MG63 (cell line): ENCODE measurements at regions not wholly inside any gene's neighbourhood (a gene's known extent, or its start where the extent isn't known, plus 50 kb on each side); places are given as distances from the start of the nearest gene placed in this dataset.

ENCODE experiments used
- DNase-seq: peaks from one replicate; pipeline ENCODE4 v3.0.0-alpha.2; 2020
- H3K27me3 ChIP-seq: fragments of 250-450 bp; sonication (Bioruptor Pico); 2 replicates; pipeline ENCODE4 v1.5.1; 2020; ENCODE audit warnings: mild to moderate bottlenecking, moderate library complexity
- H3K36me3 ChIP-seq: fragments of 250-450 bp; sonication (Bioruptor Pico); 2 replicates; pipeline ENCODE4 v1.5.1; 2020; ENCODE audit warnings: mild to moderate bottlenecking, moderate library complexity
- H3K4me3 ChIP-seq: fragments of 250-450 bp; sonication (Bioruptor Pico); 2 replicates; pipeline ENCODE4 v1.5.1; 2020; ENCODE audit warnings: mild to moderate bottlenecking, moderate library complexity
- H3K9me3 ChIP-seq: fragments of 250-450 bp; sonication (Bioruptor Pico); 2 replicates; pipeline ENCODE4 v1.5.1; 2020; ENCODE audit warnings: mild to moderate bottlenecking, moderate library complexity

DNA sequence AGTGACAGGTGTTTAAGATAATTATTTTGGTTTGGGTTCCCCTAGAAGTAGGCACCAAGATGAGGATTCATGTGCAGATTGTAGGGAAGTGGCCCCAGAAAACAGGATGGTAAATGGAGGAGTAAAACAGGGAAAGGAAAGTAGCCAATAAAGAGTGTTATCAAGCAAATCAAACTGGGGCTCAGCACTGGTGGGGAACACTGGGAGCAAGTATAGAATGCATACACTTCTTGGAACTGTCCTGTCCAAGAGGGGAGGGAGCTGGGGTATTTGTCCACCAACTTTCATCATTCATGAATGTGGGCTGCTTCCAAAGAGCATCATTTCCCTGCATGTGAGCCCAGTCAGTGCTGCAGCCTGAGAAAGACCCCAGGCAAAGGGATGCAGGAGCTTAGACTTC is 215.7 kb upstream of the IRX5 start:
- Histone ChIP-seq H3K9me3 (no peaks in the 10 kb centered on the region), H3K4me3 (no peak overlapping the region)

DNA sequence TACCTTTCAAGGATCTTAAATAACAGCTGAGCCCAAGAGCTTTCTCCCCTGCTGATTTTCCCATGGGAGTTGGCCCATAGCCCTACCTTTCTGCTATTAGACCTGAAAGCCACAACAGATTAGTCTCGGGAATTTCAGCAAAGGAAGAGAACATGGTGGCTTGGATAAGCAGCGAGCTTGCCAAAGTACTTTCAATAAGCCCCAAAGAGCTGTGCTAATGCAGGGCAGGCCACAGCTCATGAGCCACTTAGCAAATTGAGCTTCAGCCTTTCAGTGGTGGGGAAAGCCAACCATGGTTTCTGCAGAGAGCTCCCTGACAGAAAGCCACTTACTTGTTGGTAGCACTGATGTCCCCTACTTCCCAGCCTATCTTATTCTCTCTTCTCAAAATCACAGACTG is 217.8 kb upstream of the IRX5 start:
- no peak overlapping the region for H3K4me3 ChIP-seq
- no peak for DNase-seq

More for the DNA sequence above, 215.7 kb upstream of the IRX5 start:
- no peak for DNase-seq
- Histone ChIP-seq H3K27me3 (peaks cover 3% of the 10 kb centered on the region), H3K36me3 (no peaks in the 10 kb centered on the region)

DNA sequence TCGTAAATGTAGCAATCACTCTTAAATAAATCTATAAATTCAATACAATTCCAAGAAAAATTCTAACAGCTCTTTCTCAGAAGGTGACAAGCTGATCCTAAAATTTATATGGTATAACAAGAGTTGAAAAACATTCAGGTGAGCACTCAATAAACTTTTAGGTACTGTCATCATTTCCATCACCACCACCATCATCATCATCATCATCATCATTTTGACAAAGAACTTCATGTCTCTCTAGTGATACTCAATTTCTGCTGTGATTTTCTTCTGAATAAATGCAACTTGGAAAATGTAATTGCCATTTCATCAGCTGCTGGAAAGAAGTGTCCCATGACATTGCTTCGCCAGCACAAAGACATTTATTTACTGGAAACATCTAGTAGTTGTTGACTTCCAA is 222.9 kb upstream of the IRX5 start:
- Histone ChIP-seq H3K36me3 (no peaks in the 10 kb centered on the region), H3K27me3 (peaks cover 4% of the 10 kb centered on the region; the same call in 1 of the 2 replicates), H3K9me3 (no peaks in the 10 kb centered on the region), H3K4me3 (no peak overlapping the region)
- DNase-seq = no peak

More for the DNA sequence above, 217.8 kb upstream of the IRX5 start:
- Histone ChIP-seq H3K9me3 (no peaks in the 10 kb centered on the region), H3K36me3 (no peaks in the 10 kb centered on the region), H3K27me3 (peaks cover 3% of the 10 kb centered on the region; the same call in 1 of the 2 replicates)

DNA sequence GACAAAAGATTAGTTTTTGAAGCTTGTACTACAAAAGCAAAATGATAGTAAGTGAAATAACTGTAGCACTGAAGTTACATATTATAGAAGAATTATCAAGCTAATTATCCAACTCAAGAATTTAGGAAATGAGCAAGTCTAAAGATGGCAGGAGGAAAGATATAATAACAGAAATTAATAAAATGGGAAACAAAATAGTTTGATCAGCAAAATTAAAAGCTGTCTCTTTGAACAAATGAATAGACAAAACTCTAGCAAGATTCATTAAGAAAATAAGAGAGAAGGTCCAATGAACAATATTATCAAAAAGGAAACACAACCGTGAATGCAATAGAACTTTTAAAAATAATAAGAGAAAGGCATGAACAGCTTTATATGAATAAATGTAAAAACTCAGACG is 224.3 kb upstream of the IRX5 start:
- DNase-seq = no peak

DNA sequence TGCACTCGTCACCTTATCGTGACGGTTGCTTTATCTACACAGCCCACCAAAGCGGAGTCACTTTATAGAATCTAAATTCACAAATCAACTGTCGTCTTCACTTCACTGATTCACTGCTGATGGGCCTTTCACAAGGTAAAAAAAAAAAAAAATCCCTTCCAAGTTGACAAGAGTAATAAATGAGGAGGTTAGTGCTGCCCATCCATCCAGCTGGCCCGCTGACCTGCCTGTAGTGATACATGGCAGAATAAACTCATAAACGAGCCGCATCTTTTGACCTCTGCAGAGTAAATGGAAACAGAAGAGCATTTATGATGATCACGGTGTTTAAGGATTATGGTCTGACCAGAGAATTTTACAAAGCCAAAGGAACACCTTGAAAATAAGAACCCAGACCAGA is 227.3 kb upstream of the IRX5 start:
- no peak for DNase-seq
- Histone ChIP-seq H3K27me3 (peaks cover 6% of the 10 kb centered on the region; the same call in 1 of the 2 replicates), H3K4me3 (no peak overlapping the region), H3K36me3 (no peaks in the 10 kb centered on the region), H3K9me3 (no peaks in the 10 kb centered on the region)

More for the DNA sequence above, 224.3 kb upstream of the IRX5 start:
- no peak overlapping the region for H3K4me3 ChIP-seq
- H3K9me3 ChIP-seq = no peaks in the 10 kb centered on the region
- peaks cover 4% of the 10 kb centered on the region; the same call in 1 of the 2 replicates for H3K27me3 ChIP-seq
- no peaks in the 10 kb centered on the region for H3K36me3 ChIP-seq

DNA sequence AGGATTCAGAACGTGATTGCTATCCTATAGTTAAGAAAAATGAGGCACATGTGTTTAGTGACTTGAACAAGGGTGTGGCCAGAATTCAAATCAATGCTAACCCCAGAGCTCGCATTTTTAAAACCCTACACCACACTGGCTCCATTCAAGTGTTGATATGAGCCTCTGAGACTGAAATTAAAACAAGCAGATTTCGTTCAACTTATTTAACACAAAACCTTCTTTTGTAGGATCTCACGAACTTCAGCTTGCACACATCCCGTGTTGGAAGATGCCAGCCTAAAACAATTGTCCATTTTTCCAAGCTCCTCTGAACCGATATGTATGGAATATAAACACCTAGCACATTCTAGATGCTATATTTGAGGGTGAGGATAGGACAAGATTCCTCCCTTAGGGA is 231.0 kb upstream of the IRX5 start:
- Histone ChIP-seq H3K4me3 (no peak overlapping the region), H3K27me3 (peaks cover 6% of the 10 kb centered on the region; the same call in 1 of the 2 replicates), H3K9me3 (no peaks in the 10 kb centered on the region), H3K36me3 (no peaks in the 10 kb centered on the region)
- DNase-seq = no peak

DNA sequence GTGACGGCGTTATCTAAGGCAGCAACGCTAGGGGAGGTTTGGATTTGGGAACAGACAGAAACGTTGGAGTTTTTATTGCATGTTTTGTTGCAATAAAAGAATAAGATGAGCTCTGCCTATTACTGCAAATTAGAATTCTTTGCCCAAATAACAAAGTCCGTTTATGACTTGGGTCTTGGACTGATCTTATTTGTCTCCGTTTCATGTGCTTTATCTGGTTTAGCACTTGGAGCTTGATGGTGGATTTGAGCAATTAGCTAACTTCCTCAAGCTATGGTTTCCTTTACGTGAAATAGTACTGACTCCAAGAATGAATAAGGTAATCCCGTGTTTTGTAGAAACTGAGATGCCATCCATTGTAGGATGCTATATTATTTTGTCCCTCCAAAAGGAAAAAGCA is 233.0 kb upstream of the IRX5 start:
- no peak for DNase-seq
- Histone ChIP-seq H3K4me3 (no peak overlapping the region), H3K36me3 (no peaks in the 10 kb centered on the region), H3K9me3 (no peaks in the 10 kb centered on the region), H3K27me3 (peaks cover 4% of the 10 kb centered on the region; the same call in 1 of the 2 replicates)

DNA sequence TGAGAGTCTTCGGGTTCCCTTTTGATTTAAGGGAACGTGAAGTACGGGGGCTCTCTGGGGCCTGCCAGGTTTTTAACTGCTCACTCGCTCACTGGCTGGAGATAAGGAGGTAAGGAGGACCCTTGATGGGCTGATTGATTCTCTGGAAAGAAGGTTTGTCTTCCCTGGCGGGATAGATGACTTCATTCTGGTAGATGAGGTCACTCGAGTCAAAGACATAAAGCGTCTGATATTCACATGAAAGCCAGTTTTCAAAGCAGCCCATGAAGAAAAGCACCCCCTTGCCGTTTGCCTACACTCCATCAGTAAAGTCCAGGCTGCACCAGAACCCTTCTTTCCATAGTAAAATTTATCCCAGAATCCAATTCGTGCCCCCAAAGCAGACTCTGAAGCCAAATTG is 233.7 kb upstream of the IRX5 start:
- H3K36me3 ChIP-seq = no peaks in the 10 kb centered on the region
- no peaks in the 10 kb centered on the region for H3K9me3 ChIP-seq
- peaks cover 4% of the 10 kb centered on the region; the same call in 1 of the 2 replicates for H3K27me3 ChIP-seq
- DNase-seq = no peak
- H3K4me3 ChIP-seq = no peak overlapping the region

DNA sequence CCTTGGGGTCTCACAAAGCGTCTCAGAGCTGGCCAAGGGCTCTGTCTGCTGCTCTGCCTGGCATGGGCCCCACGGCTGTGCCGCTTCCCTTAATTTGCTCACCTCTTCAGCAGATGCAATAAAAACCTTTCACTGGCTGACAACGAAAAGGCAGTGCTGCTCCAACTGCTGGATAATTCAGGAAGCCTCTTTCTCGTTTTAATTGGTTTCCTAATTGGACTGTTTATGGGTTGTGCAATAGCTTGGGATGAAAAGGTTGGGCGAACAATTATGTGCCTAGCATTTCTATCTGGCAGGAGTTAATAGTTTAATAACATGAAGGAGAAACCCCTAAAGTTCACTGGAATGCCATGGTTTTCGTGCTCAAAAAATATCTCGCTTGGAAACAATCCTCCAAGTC is 234.1 kb upstream of the IRX5 start:
- peaks cover 4% of the 10 kb centered on the region; the same call in 1 of the 2 replicates for H3K27me3 ChIP-seq
- no peaks in the 10 kb centered on the region for H3K36me3 ChIP-seq
- DNase-seq = no peak
- no peaks in the 10 kb centered on the region for H3K9me3 ChIP-seq
- no peak overlapping the region for H3K4me3 ChIP-seq

DNA sequence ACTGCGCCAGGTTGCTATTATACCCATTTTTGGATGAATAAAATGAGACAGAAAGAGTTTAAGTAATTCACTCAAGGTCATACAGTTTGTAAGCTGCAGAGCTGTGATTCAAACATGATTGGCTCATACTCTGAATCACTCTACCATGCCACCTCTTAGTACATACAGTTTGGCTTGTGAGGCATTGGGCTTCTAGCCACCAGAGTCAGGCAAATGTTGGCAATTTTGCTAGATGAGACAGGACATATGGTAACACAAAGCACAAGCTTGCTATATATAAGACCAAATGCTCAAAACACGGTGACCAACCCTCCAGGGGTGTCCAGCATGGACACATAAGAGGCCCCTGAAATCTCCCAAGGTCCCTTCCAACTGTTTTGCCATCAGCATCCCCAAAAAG is 236.0 kb upstream of the IRX5 start:
- Histone ChIP-seq H3K36me3 (no peaks in the 10 kb centered on the region), H3K9me3 (no peaks in the 10 kb centered on the region)
- DNase-seq = peak; percentile 56

DNA sequence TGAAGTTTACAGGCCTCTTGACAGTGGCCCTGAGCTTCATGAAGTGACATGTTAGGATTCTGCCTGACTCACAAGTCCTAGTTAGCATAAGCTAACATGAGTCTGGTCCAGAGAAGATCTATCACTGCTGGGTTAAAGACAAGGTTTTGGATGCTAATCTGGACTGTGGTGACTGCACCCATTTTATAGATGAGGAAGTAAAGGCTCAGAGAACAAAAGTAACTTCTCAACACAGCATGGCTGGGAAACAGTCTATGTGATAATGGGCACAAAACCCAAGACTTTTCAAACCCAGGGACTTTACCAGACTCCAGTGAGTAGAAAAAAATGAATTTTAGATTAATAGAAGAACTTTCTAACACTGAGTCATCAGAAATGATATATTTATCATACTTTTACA is 236.8 kb upstream of the IRX5 start:
- Histone ChIP-seq H3K9me3 (no peaks in the 10 kb centered on the region), H3K27me3 (peaks cover 8% of the 10 kb centered on the region), H3K36me3 (no peaks in the 10 kb centered on the region), H3K4me3 (no peak overlapping the region)
- DNase-seq = no peak

More for the DNA sequence above, 236.0 kb upstream of the IRX5 start:
- peaks cover 4% of the 10 kb centered on the region for H3K27me3 ChIP-seq
- no peak overlapping the region for H3K4me3 ChIP-seq

DNA sequence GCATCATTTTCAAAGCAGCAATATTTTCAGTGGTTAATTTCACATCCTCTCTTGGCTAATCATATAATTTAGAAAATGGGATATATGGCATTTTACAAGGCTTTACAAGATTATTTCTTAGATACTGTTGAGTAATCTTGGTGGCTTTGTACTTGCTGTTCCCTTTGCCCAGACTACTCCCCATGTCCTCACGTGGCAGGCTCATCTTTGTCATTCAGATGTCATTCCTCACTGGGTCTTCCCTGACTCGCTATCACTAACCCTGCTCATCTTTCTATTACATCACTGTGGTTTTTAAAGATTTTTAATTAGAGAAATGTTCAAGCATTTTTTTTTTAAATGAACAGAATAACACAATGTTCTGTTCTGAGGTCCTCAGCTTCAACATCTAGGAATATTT is 240.0 kb upstream of the IRX5 start:
- DNase-seq = no peak
- Histone ChIP-seq H3K4me3 (no peak overlapping the region), H3K27me3 (peaks cover 11% of the 10 kb centered on the region), H3K36me3 (no peaks in the 10 kb centered on the region), H3K9me3 (no peaks in the 10 kb centered on the region)

DNA sequence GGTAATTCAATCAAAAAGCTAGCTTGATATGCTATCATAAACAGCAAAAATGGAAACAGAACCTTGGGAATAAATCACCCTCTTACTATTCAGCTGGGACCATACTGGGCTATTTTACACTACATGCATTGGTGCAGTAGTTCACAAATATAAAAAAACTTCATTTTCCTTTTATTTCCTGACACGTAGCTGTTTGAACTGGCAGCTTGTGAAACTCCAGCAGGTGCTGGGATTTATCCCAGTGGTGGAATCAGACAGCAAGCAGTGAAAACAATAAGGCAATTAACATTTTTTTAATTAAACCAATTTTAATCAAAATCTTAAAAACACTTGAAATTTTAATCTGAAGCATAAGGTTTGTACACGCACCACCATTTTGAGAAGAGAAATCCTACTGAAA is 240.4 kb upstream of the IRX5 start:
- DNase-seq = no peak
- peaks cover 11% of the 10 kb centered on the region for H3K27me3 ChIP-seq
- H3K9me3 ChIP-seq = no peaks in the 10 kb centered on the region
- no peaks in the 10 kb centered on the region for H3K36me3 ChIP-seq
- H3K4me3 ChIP-seq = no peak overlapping the region

DNA sequence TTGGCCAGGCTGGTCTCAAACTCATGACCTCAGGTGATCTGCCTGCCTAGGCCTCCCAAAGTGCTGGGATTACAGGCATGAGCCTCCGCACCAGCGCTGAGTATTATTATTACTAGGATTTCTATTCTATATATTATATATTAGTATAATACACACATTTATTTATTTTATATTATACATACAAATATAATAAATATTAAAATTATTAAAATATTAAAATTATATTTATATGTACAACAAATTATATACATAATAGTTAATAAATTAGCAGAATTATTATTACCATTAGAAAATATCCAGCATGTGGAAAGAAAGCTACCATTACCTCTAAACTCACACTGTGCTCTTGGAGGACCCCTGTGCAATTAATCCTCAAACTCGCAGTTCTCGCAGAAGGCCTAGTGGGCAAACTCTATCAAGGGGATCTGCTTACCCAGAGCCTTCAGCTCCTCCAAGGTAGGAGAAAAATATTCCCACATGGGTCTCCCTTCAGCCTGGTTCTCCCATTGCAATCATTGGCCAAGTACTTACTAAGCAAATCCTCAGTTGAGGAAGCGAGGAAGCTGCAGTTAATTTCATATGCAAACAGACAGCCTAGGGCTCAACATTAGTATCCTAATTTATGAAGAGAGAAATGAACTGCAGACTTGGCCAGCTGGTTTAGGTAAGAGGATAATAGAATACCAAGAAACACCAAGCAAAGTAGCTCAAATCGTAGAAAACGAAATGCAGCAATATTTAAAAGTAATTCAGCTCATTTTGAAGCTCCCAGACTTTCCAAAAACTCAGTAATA is 241.4 kb upstream of the IRX5 start:
- Histone ChIP-seq H3K9me3 (no peaks in the 10 kb centered on the region), H3K4me3 (no peak overlapping the region), H3K36me3 (no peaks in the 10 kb centered on the region), H3K27me3 (peaks cover 11% of the 10 kb centered on the region)
- no peak for DNase-seq

DNA sequence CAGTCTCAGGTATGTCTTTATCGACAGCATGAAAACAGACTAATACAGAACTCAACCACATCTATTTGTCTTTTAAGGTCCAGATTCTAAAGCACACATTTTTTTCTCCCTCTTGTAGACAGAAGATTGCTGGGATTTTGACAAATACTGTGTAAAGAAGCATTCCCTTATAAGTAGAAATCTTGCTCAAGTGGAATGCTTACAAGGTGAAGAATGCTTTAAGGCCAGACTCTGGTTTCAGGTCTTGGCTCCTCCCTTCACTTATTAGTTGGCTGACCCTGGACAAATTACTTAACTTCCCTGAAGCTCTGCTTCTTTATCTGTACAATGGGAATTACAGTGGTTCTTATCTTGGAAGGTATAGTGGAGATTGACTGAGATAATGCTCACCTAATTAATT is 242.3 kb upstream of the IRX5 start:
- no peak for DNase-seq
- Histone ChIP-seq H3K4me3 (no peak overlapping the region), H3K36me3 (no peaks in the 10 kb centered on the region), H3K9me3 (no peaks in the 10 kb centered on the region), H3K27me3 (peaks cover 11% of the 10 kb centered on the region)

DNA sequence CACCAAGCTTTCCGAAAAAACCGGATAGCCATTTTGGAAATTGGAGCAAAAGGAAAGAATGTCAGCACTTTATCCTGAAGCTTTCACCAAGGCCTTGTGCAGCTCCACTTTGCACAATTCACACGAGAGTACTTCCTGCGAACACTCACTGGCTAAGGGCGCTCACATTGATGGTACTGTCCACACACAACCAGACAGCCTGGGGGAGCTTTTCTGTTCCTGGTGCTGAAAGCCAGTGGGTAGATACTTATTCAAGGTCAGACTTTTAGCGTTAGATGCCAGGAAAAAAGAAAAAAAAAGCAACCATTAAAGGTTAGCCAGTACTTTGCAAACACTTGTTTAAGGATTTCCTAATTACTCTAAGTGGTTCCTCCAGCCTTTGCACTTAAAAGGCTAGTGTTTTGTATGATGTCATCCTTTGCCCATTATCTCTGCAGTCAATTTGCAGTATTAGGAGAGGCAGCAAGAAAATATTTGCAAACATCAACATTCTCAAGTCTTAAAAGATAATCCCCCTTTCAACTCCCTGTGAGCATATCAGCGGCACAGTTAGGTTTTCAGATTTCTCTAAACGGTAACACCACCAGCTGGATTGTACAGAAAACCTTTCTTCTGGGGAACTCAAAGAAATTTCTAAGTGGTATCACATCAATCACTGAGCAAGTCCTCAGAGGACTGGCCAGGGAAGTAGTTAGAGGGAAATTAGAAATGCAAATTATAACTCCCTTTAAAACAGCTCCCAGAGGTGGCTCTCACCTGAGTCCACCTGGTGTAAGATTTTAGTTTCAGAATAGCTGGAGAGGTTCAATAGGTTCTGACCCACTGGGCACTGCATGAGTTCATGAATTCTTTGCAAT is 243.4 kb upstream of the IRX5 start:
- H3K9me3 ChIP-seq = no peaks in the 10 kb centered on the region
- H3K27me3 ChIP-seq = peaks cover 11% of the 10 kb centered on the region
- H3K36me3 ChIP-seq = no peaks in the 10 kb centered on the region
- no peak overlapping the region for H3K4me3 ChIP-seq
- DNase-seq = no peak

DNA sequence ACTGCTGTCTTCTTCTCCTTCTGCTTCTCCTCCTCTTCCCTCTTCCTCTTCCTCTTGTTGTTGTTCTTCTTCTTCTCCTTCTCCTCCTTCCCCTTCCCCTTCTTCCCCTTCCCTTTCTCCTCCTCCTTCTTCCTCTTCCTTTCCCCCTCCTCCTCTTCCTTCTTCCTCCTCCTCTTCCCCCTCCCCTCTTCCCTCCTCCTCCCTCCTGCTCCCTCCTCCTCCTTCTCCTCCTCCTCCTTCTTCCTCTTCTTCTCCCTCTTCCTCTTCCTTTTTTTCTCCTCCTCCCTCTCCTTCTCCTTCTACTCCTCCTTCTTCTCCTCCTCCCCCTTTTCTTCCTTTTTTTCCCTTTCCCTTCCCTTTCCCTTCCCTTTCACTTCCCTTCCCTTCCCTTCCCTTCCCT is 245.0 kb upstream of the IRX5 start:
- DNase-seq = no peak

More for the DNA sequence above, 245.0 kb upstream of the IRX5 start:
- Histone ChIP-seq H3K4me3 (no peak overlapping the region), H3K27me3 (peaks cover 11% of the 10 kb centered on the region), H3K9me3 (no peaks in the 10 kb centered on the region), H3K36me3 (no peaks in the 10 kb centered on the region)
